ENCODE measurements at regions not wholly inside any gene's neighbourhood (a gene's known extent, or its start where the extent isn't known, plus 50 kb on each side); places are given as distances from the start of the nearest gene placed in this dataset.

DNA sequence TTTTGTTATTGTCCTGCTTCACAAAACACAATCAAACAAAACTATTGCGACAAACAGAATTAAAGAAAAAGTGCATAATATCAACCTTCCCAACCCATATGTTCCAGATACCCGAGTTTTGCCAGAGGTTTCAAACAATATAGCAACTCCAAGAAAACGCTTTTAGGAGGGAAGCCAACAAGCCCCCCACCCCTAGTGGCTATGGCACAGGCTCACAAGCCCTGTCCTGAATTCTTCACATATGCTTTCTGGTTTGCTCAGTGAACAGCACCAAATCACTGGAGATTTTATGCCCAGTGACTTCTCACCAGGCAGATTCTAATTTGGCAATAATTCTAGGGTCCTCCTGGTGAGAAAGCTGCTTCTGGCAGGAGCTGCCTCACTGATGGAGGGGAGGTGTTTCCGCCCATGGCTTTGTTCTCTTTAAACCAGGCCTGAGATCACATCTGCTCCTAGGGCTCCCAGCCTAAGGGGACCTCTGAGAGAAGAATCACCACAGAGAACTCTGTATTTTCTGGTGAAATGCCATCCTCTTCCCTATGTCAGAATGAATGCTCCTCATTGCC lies 1982.4 kb downstream of the EFNA5 start:
- TF ChIP-seq CTCF (IDR thresholded peaks at IDR 0.05) (no peak), POLR2A (IDR thresholded peaks at IDR 0.05) (no peak)

Data from right lobe of liver (tissue), 4 donors.